Omental fat pad (tissue), 3 donors: ENCODE measurements at regions not wholly inside any gene's neighbourhood (a gene's known extent, or its start where the extent isn't known, plus 50 kb on each side); places are given as distances from the start of the nearest gene placed in this dataset.

Experiments
- ATAC-seq: fragments of 150-250 bp; one replicate; pipeline ENCODE4 v1.9.1; 2016; ENCODE audit warnings: mild to moderate bottlenecking, moderate library complexity; ENCODE audit not compliant: low FRiP score
- DNase-seq: peaks from one replicate; pipeline ENCODE4 v3.0.0-alpha.2; 2019; ENCODE audit warnings: low spot score
- TF ChIP-seq, protein P1 (sequence below), 3 donors: fragments of 450-650 bp; IDR thresholded peaks; one replicate each; pipeline ENCODE4 v1.5.1; 2016 to 2017; ENCODE audit warnings: antibody characterized with exemption in 3 of 3, mild to moderate bottlenecking in 3 of 3, moderate library complexity in 2 of 3

DNA sequence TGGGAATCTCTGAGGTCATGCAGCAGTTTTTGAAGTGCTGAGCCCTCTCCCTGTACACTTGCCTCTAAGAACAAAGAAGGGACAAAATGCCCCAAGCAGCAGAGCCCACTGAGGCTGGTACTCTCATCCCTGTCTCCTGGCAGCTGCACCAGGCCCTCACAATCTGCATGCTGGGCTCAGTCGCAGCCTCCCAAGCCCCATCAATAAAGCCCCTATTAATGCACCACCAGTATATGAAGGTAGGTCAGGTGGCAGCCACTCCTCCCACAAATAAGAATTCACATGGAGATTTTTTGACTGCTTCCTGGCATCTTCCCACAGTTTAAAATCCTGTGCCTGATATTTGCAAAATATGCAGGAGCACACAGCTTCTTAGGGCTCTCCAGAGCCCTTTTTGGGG is 181.2 kb upstream of the PALMD start:
- no peak for ATAC-seq
- DNase-seq: no peak
- TF ChIP-seq, protein P1, sequence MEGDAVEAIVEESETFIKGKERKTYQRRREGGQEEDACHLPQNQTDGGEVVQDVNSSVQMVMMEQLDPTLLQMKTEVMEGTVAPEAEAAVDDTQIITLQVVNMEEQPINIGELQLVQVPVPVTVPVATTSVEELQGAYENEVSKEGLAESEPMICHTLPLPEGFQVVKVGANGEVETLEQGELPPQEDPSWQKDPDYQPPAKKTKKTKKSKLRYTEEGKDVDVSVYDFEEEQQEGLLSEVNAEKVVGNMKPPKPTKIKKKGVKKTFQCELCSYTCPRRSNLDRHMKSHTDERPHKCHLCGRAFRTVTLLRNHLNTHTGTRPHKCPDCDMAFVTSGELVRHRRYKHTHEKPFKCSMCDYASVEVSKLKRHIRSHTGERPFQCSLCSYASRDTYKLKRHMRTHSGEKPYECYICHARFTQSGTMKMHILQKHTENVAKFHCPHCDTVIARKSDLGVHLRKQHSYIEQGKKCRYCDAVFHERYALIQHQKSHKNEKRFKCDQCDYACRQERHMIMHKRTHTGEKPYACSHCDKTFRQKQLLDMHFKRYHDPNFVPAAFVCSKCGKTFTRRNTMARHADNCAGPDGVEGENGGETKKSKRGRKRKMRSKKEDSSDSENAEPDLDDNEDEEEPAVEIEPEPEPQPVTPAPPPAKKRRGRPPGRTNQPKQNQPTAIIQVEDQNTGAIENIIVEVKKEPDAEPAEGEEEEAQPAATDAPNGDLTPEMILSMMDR (IDR thresholded peaks at IDR 0.05): no peak

DNA sequence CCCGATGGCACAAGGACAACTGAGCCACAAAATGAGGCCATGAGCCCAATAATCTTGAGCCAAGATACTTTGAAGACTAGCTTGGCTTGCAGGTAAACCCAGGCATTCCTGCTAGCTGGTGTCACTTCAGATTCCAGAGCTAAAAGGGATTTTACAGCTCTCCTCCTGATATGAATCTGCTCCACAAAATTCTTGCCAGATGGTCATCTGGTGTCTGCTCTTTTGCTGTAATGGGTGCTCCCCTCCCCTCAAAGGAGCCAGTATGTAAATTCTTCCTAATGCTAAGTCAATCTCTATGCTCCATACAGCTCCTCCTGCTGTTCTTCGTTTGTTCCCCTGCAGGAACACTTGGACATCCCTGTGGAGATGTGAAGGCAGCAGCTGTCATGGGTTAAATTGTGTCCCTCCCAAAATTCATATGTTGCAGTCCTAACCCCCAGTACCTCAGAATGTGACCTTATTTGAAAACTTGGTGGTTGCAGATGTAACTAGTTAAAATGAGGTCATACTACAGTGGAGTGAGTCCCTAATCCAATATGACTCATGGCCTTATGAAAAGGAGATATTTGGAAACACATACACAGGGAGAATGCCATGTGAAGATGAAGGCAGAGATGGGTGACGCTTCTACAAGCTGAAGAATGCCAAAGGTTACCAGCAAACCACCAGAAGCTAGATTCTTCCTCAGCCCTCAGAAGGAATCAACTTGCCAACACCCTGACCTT is 180.6 kb upstream of the PALMD start:
- TF ChIP-seq, protein P1 (IDR thresholded peaks at IDR 0.05): no peak

DNA sequence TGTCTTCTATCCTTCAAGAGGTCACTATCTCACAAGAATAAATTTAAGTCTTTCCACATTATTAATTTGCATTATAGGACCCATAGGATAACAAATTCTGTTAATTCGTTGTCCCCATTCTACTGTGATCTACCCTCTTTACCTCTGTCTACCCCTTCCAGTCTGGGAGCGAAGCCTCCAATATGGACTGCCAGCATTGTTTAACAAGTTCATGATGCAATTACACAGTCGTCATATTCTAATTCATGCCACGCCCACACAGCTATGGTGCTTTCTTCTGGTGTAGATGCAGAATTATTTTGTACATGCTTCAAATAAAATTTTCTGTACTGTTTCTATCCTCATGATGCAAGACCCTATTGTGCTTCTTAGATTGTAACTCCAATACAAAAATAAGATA is 178.3 kb upstream of the PALMD start:
- no peak for DNase-seq
- TF ChIP-seq, protein P1 (IDR thresholded peaks at IDR 0.05): no peak
- no peak for ATAC-seq

More for the DNA sequence above, 180.6 kb upstream of the PALMD start:
- DNase-seq (no peak), ATAC-seq (no peak)

- DNase-seq (no peak), ATAC-seq (no peak)
- TF ChIP-seq, protein P1 (IDR thresholded peaks at IDR 0.05): no peak
These were observed 176.4 kb upstream of the PALMD start for GRCh38 chr1:99469550-99469971.

- DNase-seq (no peak), ATAC-seq (no peak)
- TF ChIP-seq, protein P1 (IDR thresholded peaks at IDR 0.05): no peak
These were observed 173.0 kb upstream of the PALMD start for GRCh38 chr1:99472893-99473292.

DNA sequence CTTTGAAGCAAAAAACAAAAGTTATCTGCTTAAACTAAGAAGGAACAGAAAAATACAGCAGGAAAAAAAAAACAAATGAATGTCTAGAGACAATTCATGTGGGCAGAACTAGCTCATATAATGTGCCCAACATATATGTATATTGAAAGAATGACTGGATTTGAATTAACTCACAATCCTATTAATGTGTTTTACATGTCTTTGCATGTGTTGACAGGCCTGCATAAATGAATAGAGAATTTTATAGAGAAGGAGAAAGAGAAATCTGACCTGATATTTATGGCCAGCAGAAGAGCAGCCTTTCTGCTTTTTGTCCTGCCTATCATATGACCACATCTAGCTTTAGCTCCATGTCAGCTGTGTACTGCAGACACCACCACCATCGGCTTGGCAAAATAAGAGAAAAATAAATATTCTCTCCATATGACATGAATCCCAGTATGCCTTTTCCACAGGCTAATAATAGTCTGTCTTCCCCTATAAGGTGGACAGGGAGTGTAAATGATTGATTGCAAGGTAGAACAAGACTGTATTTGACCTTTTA is 171.5 kb upstream of the PALMD start:
- ATAC-seq: no peak
- TF ChIP-seq, protein P1 (IDR thresholded peaks at IDR 0.05): no peak
- DNase-seq: no peak

GRCh38 chr1:99476058-99476457 is 169.9 kb upstream of the PALMD start:
- ATAC-seq (no peak), DNase-seq (no peak)
- TF ChIP-seq, protein P1 (IDR thresholded peaks at IDR 0.05): no peak
